GM12878 (cell line): ENCODE measurements at regions not wholly inside any gene's neighbourhood (a gene's known extent, or its start where the extent isn't known, plus 50 kb on each side); places are given as distances from the start of the nearest gene placed in this dataset.

Source experiments
- ATAC-seq: fragments of 200-7000 bp; cut with Tn5 transposase; 3 replicates; pipeline ENCODE4 v1.9.1; 2020; ENCODE audit warnings: mild to moderate bottlenecking, moderate library complexity
- BruUV-seq: library from RNA; stranded (reverse); fragments of 400-500 nt; replicated peaks from 2 replicates; lab custom pipeline; 2021; lab: Mats Ljungman, UMichigan
- CTCF ChIA-PET: fragments of 300-600 bp; sonication (Branson Sonifier 250); formaldehyde crosslinking; extraction: SDS; loops from one replicate; lab custom pipeline; 2021; ENCODE audit warnings: inconsistent platforms; lab: Yijun Ruan, JAX
- POLR2A ChIA-PET: fragments of 350-600 bp; formaldehyde crosslinking; extraction: SDS; loops from one replicate; lab custom pipeline; 2021; ENCODE audit warnings: inconsistent platforms; lab: Charles Lee
- RAD21 ChIA-PET: fragments of 300-600 bp; sonication (Branson Sonifier 250); formaldehyde crosslinking; loops from one replicate; lab custom pipeline; 2023; ENCODE audit warnings: antibody characterized with exemption; ENCODE audit not compliant: unreplicated experiment; lab: Charles Lee
- SMC1A ChIA-PET: fragments of 300-600 bp; sonication (Branson Sonifier 250); formaldehyde crosslinking; loops from one replicate; lab custom pipeline; 2023; ENCODE audit not compliant: unreplicated experiment, uncharacterized antibody; lab: Charles Lee
- DNase-seq: peaks from one replicate; pipeline ENCODE4 v3.0.0-alpha.2; 2011; ENCODE audit warnings: low read depth, low spot score
- FAIRE-seq: peaks from 3 replicates; lab custom pipeline; 2011; peaks lifted over from hg19 to GRCh38; lab: Jason Lieb, UNC
- H2AFZ ChIP-seq: 2 replicates; pipeline ENCODE4 v1.6.0; 2011; ENCODE audit warnings: low read depth, low read length, control low read depth; ENCODE audit not compliant: control insufficient read depth
- H3K27ac ChIP-seq: 2 replicates; pipeline ENCODE4 v1.5.1; 2011; ENCODE audit warnings: control low read depth; ENCODE audit not compliant: control insufficient read depth, insufficient read depth
- H3K27me3 ChIP-seq, 2 experiments: replicated peaks in 1 of 2; 2 replicates each; pipeline versions ENCODE4 v1.6.0 to v1.6.1; 2011; ENCODE audit warnings: low read length in 1 of 2; ENCODE audit not compliant: control insufficient read depth in 2 of 2, insufficient read depth in 2 of 2
- H3K36me3 ChIP-seq, 2 experiments: 2 replicates each; pipeline ENCODE4 v1.5.1; 2011; ENCODE audit warnings: low read length in 1 of 2; ENCODE audit not compliant: control insufficient read depth in 2 of 2, insufficient read depth in 2 of 2
- H3K4me1 ChIP-seq: 2 replicates; pipeline ENCODE4 v1.6.1; 2011; ENCODE audit warnings: mild to moderate bottlenecking, low read length, moderate library complexity, mixed read lengths; ENCODE audit not compliant: control insufficient read depth, insufficient read depth
- H3K4me2 ChIP-seq: 2 replicates; pipeline ENCODE4 v1.6.0; 2011; ENCODE audit warnings: control low read depth; ENCODE audit not compliant: control insufficient read depth, insufficient read depth
- H3K4me3 ChIP-seq: fragments of 200-600 bp; sonication (generic); 2 replicates; pipeline ENCODE4 v1.5.1; 2016
- H3K79me2 ChIP-seq: 2 replicates; pipeline ENCODE4 v1.6.0; 2011; ENCODE audit warnings: low read length; ENCODE audit not compliant: control insufficient read depth, insufficient read depth
- H3K9ac ChIP-seq: 2 replicates; pipeline ENCODE4 v1.8.0; 2011; ENCODE audit warnings: low read length, control low read depth, mixed read lengths; ENCODE audit not compliant: control insufficient read depth, insufficient read depth
- H3K9me3 ChIP-seq: replicated peaks from 3 replicates; pipeline ENCODE4 v1.5.1; 2011; ENCODE audit warnings: mild to moderate bottlenecking, low read length; ENCODE audit not compliant: control insufficient read depth, insufficient read depth
- H4K20me1 ChIP-seq: 2 replicates; pipeline ENCODE4 v1.6.0; 2011; ENCODE audit not compliant: control insufficient read depth, insufficient read depth
- EZH2 ChIP-seq: IDR thresholded peaks from 2 replicates; pipeline ENCODE4 v1.6.1; 2012; ENCODE audit warnings: low read depth, mild to moderate bottlenecking, control low read depth, inconsistent platforms, low read length, borderline replicate concordance; ENCODE audit not compliant: control insufficient read depth
- IRF5 ChIP-seq: fragments of 450-650 bp; IDR thresholded peaks from 2 replicates; pipeline ENCODE4 v1.6.1; 2017; ENCODE audit warnings: borderline replicate concordance
- NFIC ChIP-seq: IDR thresholded peaks from 2 replicates; pipeline ENCODE4 v1.6.1; 2012; ENCODE audit warnings: low read depth, mild to moderate bottlenecking, inconsistent platforms, low read length, moderate library complexity
- SKIL ChIP-seq: fragments of 450-650 bp; IDR thresholded peaks from 2 replicates; pipeline ENCODE4 v1.6.1; 2017; ENCODE audit warnings: mild to moderate bottlenecking, low read depth, inconsistent platforms; ENCODE audit not compliant: poor library complexity, severe bottlenecking
- SREBF1 ChIP-seq: IDR thresholded peaks from 2 replicates; pipeline ENCODE4 v1.6.1; 2012; ENCODE audit warnings: mild to moderate bottlenecking, low read length
- WGBS: methylation state at CpG from one replicate; pipeline ENCODE4 v1.1.6; 2016; ENCODE audit warnings: low lambda C conversion rate; ENCODE audit not compliant: insufficient replicate concordance, insufficient coverage; ENCODE audit errors: missing lambda C conversion rate; 5-methylcytosine and 5-hydroxymethylcytosine counted together
- in situ Hi-C: fragments of 300-500 bp; cut with MboI; formaldehyde crosslinking; loops from 9 replicates; pipeline ENCODE4 v1.14.3; 2018; ENCODE audit warnings: mixed read lengths
- intact Hi-C: fragments of 100-400 bp; cut with micrococcal nuclease; formaldehyde crosslinking; loops from one replicate; pipeline ENCODE4 v1.14.2; 2022; ENCODE audit not compliant: unreplicated experiment

GRCh38 chr6:170090561-170090960 is 200.3 kb downstream of the DLL1 start:
- ChIA-PET CTCF (no interaction called here), SMC1A (no interaction called here), RAD21 (no interaction called here), POLR2A (no interaction called here)
- ATAC-seq: no peak
- Histone ChIP-seq H3K4me1 (peaks cover 16% of the 10 kb centered on the region), H3K4me2 (no peak overlapping the region), H3K27me3 (no peaks in the 10 kb centered on the region), H3K9me3 (no peaks in the 10 kb centered on the region; the same call in 2 of the 3 replicates), H3K9ac (no peak overlapping the region), H4K20me1 (no peaks in the 10 kb centered on the region), H2AFZ (no peak overlapping the region), H3K79me2 (no peaks in the 10 kb centered on the region), H3K4me3 (no peak overlapping the region), H3K27ac (no peak overlapping the region), H3K36me3 (no peaks in the 10 kb centered on the region)
- intact Hi-C loops (no loop called here), in situ Hi-C loops (no loop called here)
- 98% methylated on average over 12 of the region's 12 CpGs for WGBS
- no TSS peak for BruUV-seq
- no peak for FAIRE-seq
- no peak for DNase-seq
- TF ChIP-seq NFIC (no peak), IRF5 (no peak), SKIL (no peak), EZH2 (no peak), SREBF1 (no peak)
